ENCODE measurements at regions not wholly inside any gene's neighbourhood (a gene's known extent, or its start where the extent isn't known, plus 50 kb on each side); places are given as distances from the start of the nearest gene placed in this dataset.
"Not testable (repeated sequence)": the region's sequence is repeated elsewhere in the genome, so short reads cannot be mapped to it uniquely, and the experiment has no call there.

DNA sequence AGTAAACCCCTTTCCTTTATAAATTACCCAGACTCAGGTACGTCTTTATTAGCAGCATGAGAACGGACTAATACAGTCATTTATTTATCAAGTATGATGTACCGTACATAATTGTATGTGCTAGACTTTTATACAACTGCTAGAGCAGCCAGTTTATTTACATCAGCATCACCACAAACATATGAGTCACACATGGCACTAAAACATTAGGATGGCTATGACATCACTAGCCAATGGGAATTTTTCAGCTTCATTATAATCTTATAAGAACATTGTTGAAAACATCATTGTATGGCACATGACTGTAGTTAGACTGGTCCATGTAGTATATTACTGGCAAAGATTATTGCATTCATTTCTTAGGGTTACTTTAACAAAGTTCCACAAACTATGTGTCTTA, 121.7 kb downstream of the ZMAT3 start:
- TF ChIP-seq, protein P1, sequence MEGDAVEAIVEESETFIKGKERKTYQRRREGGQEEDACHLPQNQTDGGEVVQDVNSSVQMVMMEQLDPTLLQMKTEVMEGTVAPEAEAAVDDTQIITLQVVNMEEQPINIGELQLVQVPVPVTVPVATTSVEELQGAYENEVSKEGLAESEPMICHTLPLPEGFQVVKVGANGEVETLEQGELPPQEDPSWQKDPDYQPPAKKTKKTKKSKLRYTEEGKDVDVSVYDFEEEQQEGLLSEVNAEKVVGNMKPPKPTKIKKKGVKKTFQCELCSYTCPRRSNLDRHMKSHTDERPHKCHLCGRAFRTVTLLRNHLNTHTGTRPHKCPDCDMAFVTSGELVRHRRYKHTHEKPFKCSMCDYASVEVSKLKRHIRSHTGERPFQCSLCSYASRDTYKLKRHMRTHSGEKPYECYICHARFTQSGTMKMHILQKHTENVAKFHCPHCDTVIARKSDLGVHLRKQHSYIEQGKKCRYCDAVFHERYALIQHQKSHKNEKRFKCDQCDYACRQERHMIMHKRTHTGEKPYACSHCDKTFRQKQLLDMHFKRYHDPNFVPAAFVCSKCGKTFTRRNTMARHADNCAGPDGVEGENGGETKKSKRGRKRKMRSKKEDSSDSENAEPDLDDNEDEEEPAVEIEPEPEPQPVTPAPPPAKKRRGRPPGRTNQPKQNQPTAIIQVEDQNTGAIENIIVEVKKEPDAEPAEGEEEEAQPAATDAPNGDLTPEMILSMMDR (IDR thresholded peaks at IDR 0.05; ENCODE audit: insufficient read depth in 1 of 2, low read depth in 1 of 2, low read length in 1 of 2, severe bottlenecking in 1 of 2, unreplicated experiment in 1 of 2) = no peak
- Mint-ChIP-seq H3K27ac (ENCODE audit: unreplicated experiment) (no peak overlapping the region), H3K27me3 (ENCODE audit: insufficient read depth, unreplicated experiment) (no peaks in the 10 kb centered on the region), H3K9me3 (ENCODE audit: unreplicated experiment) (peaks cover 20% of the 10 kb centered on the region), H3K4me3 (ENCODE audit: unreplicated experiment) (no peak overlapping the region), H3K4me1 (ENCODE audit: low read depth, unreplicated experiment) (no peaks in the 10 kb centered on the region), H3K36me3 (ENCODE audit: insufficient read depth, unreplicated experiment) (no peaks in the 10 kb centered on the region)
- DNase-seq = no peak
- BruUV-seq (replicated peaks) = no TSS peak
- H3K4me3 ChIP-seq (ENCODE audit: low read depth, low read length) = no peak overlapping the region
- POLR2A ChIA-PET = no interaction called here
- H3K36me3 ChIP-seq (ENCODE audit: control insufficient read depth, insufficient read depth, low read length) = no peaks in the 10 kb centered on the region
- CTCF ChIA-PET = no interaction called here
- 0 out of 2 replicates have a peak, but pooled peaks cover under 1% of the 10 kb centered on the region for H3K4me1 ChIP-seq
- H3K9me3 ChIP-seq = no peaks in the 10 kb centered on the region
- no peaks in the 10 kb centered on the region for H3K27me3 ChIP-seq (replicated peaks; ENCODE audit: control insufficient read depth, insufficient read depth, low read length)
- intact Hi-C loops (cut with micrococcal nuclease; ENCODE audit: unreplicated experiment) = no loop called here

DNA sequence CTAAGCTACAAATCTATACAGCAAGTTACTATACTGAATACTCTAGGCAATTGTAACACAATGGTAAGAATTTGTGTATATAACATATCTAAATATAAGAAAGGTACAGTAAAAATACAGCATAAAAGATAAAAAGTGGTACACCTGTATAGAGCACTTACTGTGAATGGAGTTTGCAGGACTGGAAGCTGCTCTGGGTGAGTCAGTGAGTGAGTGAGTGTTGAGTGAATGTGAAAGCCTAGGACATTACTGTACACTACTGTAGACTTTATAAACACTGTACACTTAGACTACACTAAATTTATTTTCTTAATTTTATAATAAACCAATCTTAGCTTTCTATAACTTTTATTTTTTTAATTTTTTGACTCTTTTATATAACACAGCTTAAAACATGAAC, 123.1 kb downstream of the ZMAT3 start:
- Mint-ChIP-seq H3K4me3 (ENCODE audit: unreplicated experiment) (no peak overlapping the region), H3K36me3 (ENCODE audit: insufficient read depth, unreplicated experiment) (no peaks in the 10 kb centered on the region), H3K4me1 (ENCODE audit: low read depth, unreplicated experiment) (no peaks in the 10 kb centered on the region), H3K9me3 (ENCODE audit: unreplicated experiment) (peaks cover 20% of the 10 kb centered on the region), H3K27me3 (ENCODE audit: insufficient read depth, unreplicated experiment) (no peaks in the 10 kb centered on the region), H3K27ac (ENCODE audit: unreplicated experiment) (no peak overlapping the region)
- intact Hi-C loops (cut with micrococcal nuclease; ENCODE audit: unreplicated experiment) = no loop called here
- Histone ChIP-seq H3K36me3 (ENCODE audit: control insufficient read depth, insufficient read depth, low read length) (no peaks in the 10 kb centered on the region), H3K4me1 (no peaks in the 10 kb centered on the region), H3K9me3 (no peaks in the 10 kb centered on the region), H3K4me3 (ENCODE audit: low read depth, low read length) (no peak overlapping the region), H3K27me3 (replicated peaks; ENCODE audit: control insufficient read depth, insufficient read depth, low read length) (no peaks in the 10 kb centered on the region)
- TF ChIP-seq, protein P1 (IDR thresholded peaks at IDR 0.05; ENCODE audit: insufficient read depth in 1 of 2, low read depth in 1 of 2, low read length in 1 of 2, severe bottlenecking in 1 of 2, unreplicated experiment in 1 of 2) = no peak
- POLR2A ChIA-PET = no interaction called here
- BruUV-seq (replicated peaks) = no TSS peak
- CTCF ChIA-PET = no interaction called here
- no peak for DNase-seq

DNA sequence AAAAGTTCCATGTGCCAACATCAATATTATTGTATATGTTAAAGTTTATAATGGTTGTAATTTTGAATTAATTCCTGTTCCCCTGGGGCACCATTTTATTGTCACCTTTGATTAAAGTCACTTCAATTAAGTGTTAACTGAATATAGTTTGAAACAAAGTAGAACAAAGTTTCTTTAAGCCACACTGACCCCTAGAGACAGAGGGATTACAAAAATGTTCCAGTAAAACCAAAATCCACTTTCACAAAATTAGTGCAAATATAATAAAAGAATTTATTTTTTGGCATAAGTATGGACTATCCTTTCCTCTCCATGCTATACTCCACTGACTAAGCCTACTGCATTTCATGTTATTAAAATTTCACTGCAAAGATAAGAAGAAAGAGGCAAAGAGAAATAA, 123.9 kb downstream of the ZMAT3 start:
- CTCF ChIA-PET = no interaction called here
- intact Hi-C loops (cut with micrococcal nuclease; ENCODE audit: unreplicated experiment) = loop anchor here (1.0 kb wide), 1 partner anchor 511 kb away; no protein-coding TSS in a partner anchor

DNA sequence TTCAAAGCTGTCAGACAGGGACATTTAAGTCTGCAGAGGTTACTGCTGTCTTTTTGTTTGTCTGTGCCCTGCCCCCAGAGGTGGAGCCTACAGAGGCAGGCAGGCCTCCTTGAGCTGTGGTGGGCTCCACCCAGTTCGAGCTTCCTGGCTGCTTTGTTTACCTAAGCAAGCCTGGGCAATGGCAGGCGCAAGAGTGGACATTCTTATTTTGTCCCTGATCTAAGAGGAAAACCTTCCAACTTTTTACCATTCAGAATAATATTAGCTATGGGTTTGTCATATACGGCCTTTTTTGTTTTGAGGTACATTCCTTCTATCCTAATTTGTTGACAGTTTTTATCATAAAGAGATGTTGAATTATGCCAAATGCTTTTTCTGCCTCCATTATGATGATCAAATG, 129.3 kb downstream of the ZMAT3 start:
- not testable (repeated sequence) for H3K27ac Mint-ChIP-seq (ENCODE audit: unreplicated experiment); H3K4me3 Mint-ChIP-seq (ENCODE audit: unreplicated experiment); BruUV-seq (replicated peaks)

More for the DNA sequence above, 123.9 kb downstream of the ZMAT3 start:
- POLR2A ChIA-PET = no interaction called here
- BruUV-seq (replicated peaks) = no TSS peak
- no peak overlapping the region for H3K4me3 ChIP-seq (ENCODE audit: low read depth, low read length)
- TF ChIP-seq, protein P1 (IDR thresholded peaks at IDR 0.05; ENCODE audit: insufficient read depth in 1 of 2, low read depth in 1 of 2, low read length in 1 of 2, severe bottlenecking in 1 of 2, unreplicated experiment in 1 of 2) = no peak
- no peaks in the 10 kb centered on the region for H3K27me3 Mint-ChIP-seq (ENCODE audit: insufficient read depth, unreplicated experiment)
- H3K27me3 ChIP-seq (replicated peaks; ENCODE audit: control insufficient read depth, insufficient read depth, low read length) = no peaks in the 10 kb centered on the region
- H3K4me1 ChIP-seq = no peaks in the 10 kb centered on the region
- H3K36me3 Mint-ChIP-seq (ENCODE audit: insufficient read depth, unreplicated experiment) = no peaks in the 10 kb centered on the region
- H3K36me3 ChIP-seq (ENCODE audit: control insufficient read depth, insufficient read depth, low read length) = no peaks in the 10 kb centered on the region
- H3K4me1 Mint-ChIP-seq (ENCODE audit: low read depth, unreplicated experiment) = no peaks in the 10 kb centered on the region
- H3K9me3 ChIP-seq = no peaks in the 10 kb centered on the region
- no peak for DNase-seq
- no peak overlapping the region for H3K27ac Mint-ChIP-seq (ENCODE audit: unreplicated experiment)
- H3K9me3 Mint-ChIP-seq (ENCODE audit: unreplicated experiment) = peaks cover 20% of the 10 kb centered on the region
- no peak overlapping the region for H3K4me3 Mint-ChIP-seq (ENCODE audit: unreplicated experiment)

More for the DNA sequence above, 129.3 kb downstream of the ZMAT3 start:
- H3K4me1 ChIP-seq; H3K36me3 Mint-ChIP-seq (ENCODE audit: insufficient read depth, unreplicated experiment); H3K4me1 Mint-ChIP-seq (ENCODE audit: low read depth, unreplicated experiment); DNase-seq; intact Hi-C loops (cut with micrococcal nuclease; ENCODE audit: unreplicated experiment); H3K27me3 Mint-ChIP-seq (ENCODE audit: insufficient read depth, unreplicated experiment); H3K9me3 ChIP-seq; CTCF ChIA-PET; H3K4me3 ChIP-seq (ENCODE audit: low read depth, low read length); POLR2A ChIA-PET; H3K27me3 ChIP-seq (replicated peaks; ENCODE audit: control insufficient read depth, insufficient read depth, low read length); H3K36me3 ChIP-seq (ENCODE audit: control insufficient read depth, insufficient read depth, low read length): not testable (repeated sequence)
- peaks cover 10% of the 10 kb centered on the region for H3K9me3 Mint-ChIP-seq (ENCODE audit: unreplicated experiment)
